K562 (cell line): ENCODE measurements at regions not wholly inside any gene's neighbourhood (a gene's known extent, or its start where the extent isn't known, plus 50 kb on each side); places are given as distances from the start of the nearest gene placed in this dataset.

ENCODE experiments used
- ATAC-seq: fragments of 200-7000 bp; cut with Tn5 transposase; 3 replicates; pipeline ENCODE4 v1.9.1; 2020; ENCODE audit warnings: moderate library complexity
- BruUV-seq: library from RNA; stranded (reverse); fragments of 400-500 nt; replicated peaks from 2 replicates; lab custom pipeline; 2021; lab: Mats Ljungman, UMichigan
- CTCF ChIA-PET: fragments of 300-600 bp; formaldehyde crosslinking; extraction: SDS; loops from one replicate; lab custom pipeline; 2021; ENCODE audit warnings: low intra/inter-chr PET ratio; lab: Yijun Ruan, JAX
- POLR2A ChIA-PET: fragments of 300-600, 350-650 bp; sonication (Branson Sonifier 250); formaldehyde crosslinking; extraction: SDS; loops from one replicate; lab custom pipeline; 2021; ENCODE audit warnings: antibody characterized with exemption, inconsistent platforms; lab: Yijun Ruan, JAX
- DNase-seq, 4 experiments: peaks; one replicate each; pipeline versions ENCODE4 v3.0.0 to v3.0.0-alpha.2; 2011 to 2018; ENCODE audit warnings: low spot score in 3 of 4, mixed read lengths in 3 of 4; ENCODE audit errors: extremely low read depth in 1 of 4
- FAIRE-seq: peaks from 2 replicates; lab custom pipeline; 2011; peaks lifted over from hg19 to GRCh38; lab: Jason Lieb, UNC
- H2AFZ ChIP-seq: 2 replicates; pipeline ENCODE4 v1.6.0; 2011; ENCODE audit warnings: low read depth, low read length, control low read depth, inconsistent platforms
- H3K27ac ChIP-seq: fragments of 200-600 bp; 3 replicates; pipeline ENCODE4 v1.8.0; 2011; ENCODE audit warnings: low read depth, mild to moderate bottlenecking, control low read depth, inconsistent platforms, low read length, moderate library complexity, mixed read lengths; ENCODE audit errors: extremely low read depth
- H3K27me3 ChIP-seq, 2 experiments: fragments of 300-600 bp in 1 of 2; 2 replicates in 1 of 2; 3 replicates in 1 of 2; pipeline versions ENCODE4 v1.6.0 to v1.8.0; 2011; ENCODE audit warnings: inconsistent platforms in 2 of 2, low read length in 2 of 2, mild to moderate bottlenecking in 1 of 2, mixed read lengths in 1 of 2, moderate library complexity in 1 of 2; ENCODE audit not compliant: control insufficient read depth in 2 of 2, insufficient read depth in 2 of 2
- H3K36me3 ChIP-seq: fragments of 300-600 bp; 3 replicates; pipeline ENCODE4 v1.8.0; 2011; ENCODE audit warnings: mild to moderate bottlenecking, low read length, inconsistent platforms; ENCODE audit not compliant: control insufficient read depth, insufficient read depth
- H3K4me1 ChIP-seq, 2 experiments: fragments of 200-600 bp in 1 of 2; replicated peaks in 1 of 2; 2 replicates in 1 of 2; 3 replicates in 1 of 2; pipeline versions ENCODE4 v1.5.1 to v1.8.0; 2011; ENCODE audit warnings: inconsistent platforms in 2 of 2, low read length in 2 of 2, mild to moderate bottlenecking in 1 of 2, mixed read lengths in 1 of 2, moderate library complexity in 1 of 2; ENCODE audit not compliant: control insufficient read depth in 2 of 2, insufficient read depth in 2 of 2
- H3K4me2 ChIP-seq: 2 replicates; pipeline ENCODE4 v1.6.1; 2011; ENCODE audit warnings: low read length, control low read depth, inconsistent platforms, mixed read lengths; ENCODE audit not compliant: insufficient read depth
- H3K4me3 ChIP-seq: fragments of 200-600 bp; sonication (generic), shearing (Covaris generic); 2 replicates; pipeline ENCODE4 v1.5.1; 2016; ENCODE audit warnings: control low read depth, inconsistent platforms
- H3K79me2 ChIP-seq: fragments of 200-600 bp; 3 replicates; pipeline ENCODE4 v1.8.0; 2011; ENCODE audit warnings: low read length, inconsistent platforms; ENCODE audit not compliant: control insufficient read depth, insufficient read depth
- H3K9ac ChIP-seq, 2 experiments: 2 replicates each; pipeline versions ENCODE4 v1.6.0 to v1.6.1; 2011; ENCODE audit warnings: low read depth in 2 of 2, low read length in 2 of 2, control low read depth in 1 of 2, inconsistent platforms in 1 of 2, mild to moderate bottlenecking in 1 of 2, mixed read lengths in 1 of 2; ENCODE audit not compliant: insufficient read depth in 1 of 2
- H3K9me1 ChIP-seq: one replicate; pipeline ENCODE4 v1.6.0; 2011; ENCODE audit warnings: inconsistent platforms, mild to moderate bottlenecking, low read length, moderate library complexity; ENCODE audit not compliant: control insufficient read depth, insufficient read depth
- H3K9me3 ChIP-seq: replicated peaks from 2 replicates; pipeline ENCODE4 v1.5.1; 2011; ENCODE audit warnings: low read depth, low read length, inconsistent platforms; ENCODE audit not compliant: control insufficient read depth, insufficient read depth
- H4K20me1 ChIP-seq: replicated peaks from 2 replicates; pipeline ENCODE4 v1.6.1; 2011; ENCODE audit warnings: low read length, inconsistent platforms, mixed read lengths; ENCODE audit not compliant: control insufficient read depth, insufficient read depth
- DNMT1 ChIP-seq: fragments of 450-650 bp; IDR thresholded peaks from 2 replicates; pipeline ENCODE4 v1.6.1; 2016; ENCODE audit warnings: antibody characterized with exemption, mild to moderate bottlenecking
- NR4A1 ChIP-seq, 2 experiments: fragments of 250-450 bp in 1 of 2; fragments of 450-650 bp in 1 of 2; sonication (Bioruptor Pico) in 1 of 2; IDR thresholded peaks; 2 replicates each; pipeline versions ENCODE4 v1.4.0 to v1.6.1; 2016 to 2020; ENCODE audit warnings: mild to moderate bottlenecking in 2 of 2, missing compliant biosample characterization in 1 of 2, missing genetic modification characterization in 1 of 2, moderate library complexity in 1 of 2
- PHF21A ChIP-seq: fragments of 450-650 bp; IDR thresholded peaks from 2 replicates; pipeline ENCODE4 v1.6.1; 2017; ENCODE audit warnings: low read depth, borderline replicate concordance
- WGBS: fragments of 100-300 bp; shearing (Covaris generic); methylation state at CpG from one replicate; pipeline ENCODE4 v1.1.6; 2016; ENCODE audit warnings: low coverage, mixed read lengths; ENCODE audit not compliant: insufficient coverage; ENCODE audit errors: missing lambda C conversion rate; 5-methylcytosine and 5-hydroxymethylcytosine counted together
- in situ Hi-C: fragments of 300-500 bp; cut with MboI; formaldehyde crosslinking; loops from 4 replicates; pipeline ENCODE4 v1.15.0; 2018; ENCODE audit warnings: inconsistent platforms, mixed read lengths
- intact Hi-C: fragments of 100-400 bp; cut with micrococcal nuclease; formaldehyde crosslinking; loops from 2 replicates; pipeline ENCODE4 v1.14.2; 2022
- TF ChIP-seq, protein P1 (sequence below): fragments of 450-650 bp; IDR thresholded peaks from 2 replicates; pipeline ENCODE4 v1.6.1; 2017; ENCODE audit warnings: mild to moderate bottlenecking, moderate library complexity

DNA sequence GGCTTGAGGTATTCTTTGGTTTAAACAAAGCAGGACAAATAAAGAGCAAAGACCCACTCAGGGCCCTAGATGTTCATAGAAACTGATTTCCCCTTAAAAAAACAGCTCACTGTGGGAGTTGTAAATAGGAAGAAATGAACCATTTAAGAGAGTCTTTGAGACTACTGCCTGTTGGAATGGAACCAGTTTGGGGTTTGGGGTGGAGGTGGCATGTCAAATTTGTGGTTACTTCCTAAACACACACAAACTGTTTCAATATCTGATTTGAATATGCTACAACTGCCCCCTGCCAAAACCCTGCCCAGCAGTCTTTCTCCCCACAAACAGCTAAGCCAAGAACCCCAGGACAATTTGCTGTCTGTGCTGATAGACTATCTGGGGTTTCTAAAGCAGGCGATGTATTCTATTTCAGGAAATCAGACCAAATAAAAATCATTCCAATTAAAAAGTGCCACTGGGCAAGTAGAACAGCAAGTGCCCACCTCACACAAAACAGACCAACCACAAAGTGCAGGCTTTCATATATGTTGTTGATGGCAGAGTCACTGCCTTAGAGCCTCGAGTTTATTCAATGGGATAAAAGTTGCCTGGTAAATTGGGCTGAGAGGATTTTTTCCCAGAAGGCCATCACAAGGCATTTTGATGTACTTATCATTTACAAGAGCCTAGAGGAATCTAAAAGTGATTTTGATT is 293.9 kb upstream of the PROK2 start:
- no peak overlapping the region for H3K4me3 ChIP-seq
- intact Hi-C loops (no loop called here), in situ Hi-C loops (no loop called here)
- ATAC-seq (no peak), FAIRE-seq (no peak), DNase-seq (no peak)
- no peaks in the 10 kb centered on the region for H3K36me3 ChIP-seq
- no peaks in the 10 kb centered on the region for H3K9me3 ChIP-seq
- CTCF ChIA-PET: no interaction called here
- WGBS: 46% methylated on average over 2 of the region's 2 CpGs
- no peak overlapping the region for H3K27ac ChIP-seq
- peaks cover 3 to 26% of the 10 kb centered on the region in 2 experiments; a peak in 4 of 5 replicates for H3K4me1 ChIP-seq
- H3K4me2 ChIP-seq: no peak overlapping the region
- no peak overlapping the region for H3K9ac ChIP-seq
- POLR2A ChIA-PET: interaction anchor here (1.0 kb wide), 1 partner anchor 9 kb away, joined by 4 read pairs; no protein-coding TSS in a partner anchor
- no peak overlapping the region for H2AFZ ChIP-seq
- TF ChIP-seq, protein P1, sequence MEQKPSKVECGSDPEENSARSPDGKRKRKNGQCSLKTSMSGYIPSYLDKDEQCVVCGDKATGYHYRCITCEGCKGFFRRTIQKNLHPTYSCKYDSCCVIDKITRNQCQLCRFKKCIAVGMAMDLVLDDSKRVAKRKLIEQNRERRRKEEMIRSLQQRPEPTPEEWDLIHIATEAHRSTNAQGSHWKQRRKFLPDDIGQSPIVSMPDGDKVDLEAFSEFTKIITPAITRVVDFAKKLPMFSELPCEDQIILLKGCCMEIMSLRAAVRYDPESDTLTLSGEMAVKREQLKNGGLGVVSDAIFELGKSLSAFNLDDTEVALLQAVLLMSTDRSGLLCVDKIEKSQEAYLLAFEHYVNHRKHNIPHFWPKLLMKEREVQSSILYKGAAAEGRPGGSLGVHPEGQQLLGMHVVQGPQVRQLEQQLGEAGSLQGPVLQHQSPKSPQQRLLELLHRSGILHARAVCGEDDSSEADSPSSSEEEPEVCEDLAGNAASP: no peak
- TF ChIP-seq NR4A1 (CRISPR knock-in tag; IDR thresholded peaks at IDR 0.05): no peak
- no peak for TF ChIP-seq NR4A1 (tag; IDR thresholded peaks at IDR 0.05)
- no peak for TF ChIP-seq DNMT1
- no peak for TF ChIP-seq PHF21A
- BruUV-seq: no TSS peak
- H4K20me1 ChIP-seq: no peaks in the 10 kb centered on the region
- no peaks in the 10 kb centered on the region for H3K27me3 ChIP-seq
- H3K79me2 ChIP-seq: no peaks in the 10 kb centered on the region
- no peaks in the 10 kb centered on the region for H3K9me1 ChIP-seq
